ENCODE measurements at regions not wholly inside any gene's neighbourhood (a gene's known extent, or its start where the extent isn't known, plus 50 kb on each side); places are given as distances from the start of the nearest gene placed in this dataset.
"Not testable (repeated sequence)": the region's sequence is repeated elsewhere in the genome, so short reads cannot be mapped to it uniquely, and the experiment has no call there.

DNA sequence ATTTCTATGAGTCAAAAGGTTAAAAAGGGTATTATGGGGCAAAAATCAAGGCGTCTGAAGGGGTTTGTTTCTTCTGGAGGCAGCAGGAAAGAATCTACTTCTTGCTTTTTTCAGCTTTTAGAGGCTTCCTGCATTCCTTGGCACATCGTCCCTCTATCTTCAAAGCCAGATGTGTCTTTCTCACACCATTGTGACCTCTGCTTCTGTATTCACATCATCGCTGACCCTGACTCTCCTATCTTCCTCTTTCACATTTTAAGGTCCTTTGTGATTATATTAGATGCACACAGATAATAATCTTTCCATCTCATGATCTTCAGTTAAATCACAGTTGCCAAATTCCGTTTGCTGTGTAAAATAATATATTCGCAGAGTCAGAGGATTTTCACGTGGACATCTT is 112.7 kb downstream of the PPP4R3C start:
- ChIA-PET CTCF (no interaction called here), POLR2A (no interaction called here)
- TF ChIP-seq SP1 (IDR thresholded peaks at IDR 0.05) (no peak), L3MBTL2 (conservative IDR thresholded peaks at IDR 0.05) (no peak), FOXK2 (IDR thresholded peaks at IDR 0.05) (no peak), SUZ12 (IDR thresholded peaks at IDR 0.05) (no peak), FOXA1 (IDR thresholded peaks at IDR 0.05) (no peak), TARDBP (IDR thresholded peaks at IDR 0.05) (no peak), NFRKB (IDR thresholded peaks at IDR 0.05) (no peak), ELF4 (IDR thresholded peaks at IDR 0.05) (no peak), FOXM1 (IDR thresholded peaks at IDR 0.05; ENCODE audit: borderline replicate concordance) (no peak)

DNA sequence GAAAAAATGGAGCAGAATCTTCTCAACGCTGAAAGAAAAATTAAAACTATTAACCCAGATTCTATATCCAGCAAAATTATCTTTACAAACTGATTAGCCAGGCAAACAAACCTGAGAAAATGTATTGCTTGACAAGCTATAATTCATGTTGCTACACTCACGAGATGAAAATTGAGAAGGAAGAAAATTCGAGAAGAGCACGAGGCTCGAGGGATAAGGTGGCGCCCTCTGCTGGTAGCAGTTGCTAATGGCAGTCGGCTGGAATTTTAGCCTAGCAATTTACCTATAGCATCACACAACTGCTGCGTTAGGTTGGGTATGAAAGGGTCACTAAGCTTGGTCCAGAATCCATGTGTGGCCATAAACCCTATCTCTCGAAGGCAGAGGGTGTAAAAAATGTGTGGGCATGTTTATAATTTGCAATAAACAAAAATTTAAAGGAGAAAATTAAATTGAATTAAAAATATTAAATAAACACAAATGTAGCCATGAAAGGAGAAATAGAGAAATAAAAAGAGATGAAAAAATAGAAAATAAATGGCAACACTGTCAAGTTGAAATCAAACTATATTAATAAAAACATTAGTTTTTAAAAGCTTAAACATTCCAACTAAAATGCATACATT is 126.6 kb downstream of the PPP4R3C start:
- CTCF ChIA-PET = interaction anchor here (0.6 to 0.7 kb wide), 2 partner anchors 13 to 220 kb away, joined by 3 to 4 read pairs; no protein-coding TSS in a partner anchor
- peak; percentile 82 for TF ChIP-seq L3MBTL2 (conservative IDR thresholded peaks at IDR 0.05)
- TF ChIP-seq, protein P1, sequence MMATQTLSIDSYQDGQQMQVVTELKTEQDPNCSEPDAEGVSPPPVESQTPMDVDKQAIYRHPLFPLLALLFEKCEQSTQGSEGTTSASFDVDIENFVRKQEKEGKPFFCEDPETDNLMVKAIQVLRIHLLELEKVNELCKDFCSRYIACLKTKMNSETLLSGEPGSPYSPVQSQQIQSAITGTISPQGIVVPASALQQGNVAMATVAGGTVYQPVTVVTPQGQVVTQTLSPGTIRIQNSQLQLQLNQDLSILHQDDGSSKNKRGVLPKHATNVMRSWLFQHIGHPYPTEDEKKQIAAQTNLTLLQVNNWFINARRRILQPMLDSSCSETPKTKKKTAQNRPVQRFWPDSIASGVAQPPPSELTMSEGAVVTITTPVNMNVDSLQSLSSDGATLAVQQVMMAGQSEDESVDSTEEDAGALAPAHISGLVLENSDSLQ (IDR thresholded peaks at IDR 0.05) = peak; percentile 58
- no peak for TF ChIP-seq ELF4 (IDR thresholded peaks at IDR 0.05)
- DNase-seq (ENCODE audit: extremely low spot score) = peak; percentile 46
- POLR2A ChIA-PET = no interaction called here

More for the DNA sequence above, 112.7 kb downstream of the PPP4R3C start:
- DNase-seq (ENCODE audit: extremely low spot score) = no peak

DNA sequence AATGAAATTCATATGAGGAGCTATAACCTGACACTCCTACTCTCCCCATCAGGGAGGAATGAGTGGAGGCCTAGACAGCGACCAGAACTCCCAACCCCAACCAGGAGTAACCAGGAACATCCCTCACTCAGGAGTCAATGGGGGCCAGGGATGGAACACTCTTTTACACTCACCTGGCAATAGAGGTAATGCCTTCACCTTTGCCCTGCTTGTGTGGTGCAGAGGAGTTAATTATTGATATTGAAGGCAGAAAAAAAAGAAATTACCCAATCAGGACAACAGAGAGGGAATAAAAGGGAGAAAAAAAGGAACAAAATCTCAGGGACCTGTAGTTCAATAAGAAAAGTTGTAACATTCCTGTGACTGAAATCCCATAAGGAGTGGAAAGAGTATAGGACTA is 141.5 kb downstream of the PPP4R3C start:
- TF ChIP-seq, protein P1 (IDR thresholded peaks at IDR 0.05) = no peak
- no peak for TF ChIP-seq FOXK2 (IDR thresholded peaks at IDR 0.05)
- TF ChIP-seq FOXM1 (IDR thresholded peaks at IDR 0.05; ENCODE audit: borderline replicate concordance) = no peak
- TF ChIP-seq L3MBTL2 (conservative IDR thresholded peaks at IDR 0.05) = no peak
- TF ChIP-seq TARDBP (IDR thresholded peaks at IDR 0.05) = no peak
- no peak for TF ChIP-seq LEF1 (IDR thresholded peaks at IDR 0.05; ENCODE audit: borderline replicate concordance)
- TF ChIP-seq HDGF (IDR thresholded peaks at IDR 0.05; ENCODE audit: borderline replicate concordance) = no peak
- no peak for TF ChIP-seq ELF4 (IDR thresholded peaks at IDR 0.05)
- TF ChIP-seq SP1 (IDR thresholded peaks at IDR 0.05) = no peak
- no peak for DNase-seq (ENCODE audit: extremely low spot score)
- POLR2A ChIA-PET = no interaction called here
- CTCF ChIA-PET = no interaction called here

DNA sequence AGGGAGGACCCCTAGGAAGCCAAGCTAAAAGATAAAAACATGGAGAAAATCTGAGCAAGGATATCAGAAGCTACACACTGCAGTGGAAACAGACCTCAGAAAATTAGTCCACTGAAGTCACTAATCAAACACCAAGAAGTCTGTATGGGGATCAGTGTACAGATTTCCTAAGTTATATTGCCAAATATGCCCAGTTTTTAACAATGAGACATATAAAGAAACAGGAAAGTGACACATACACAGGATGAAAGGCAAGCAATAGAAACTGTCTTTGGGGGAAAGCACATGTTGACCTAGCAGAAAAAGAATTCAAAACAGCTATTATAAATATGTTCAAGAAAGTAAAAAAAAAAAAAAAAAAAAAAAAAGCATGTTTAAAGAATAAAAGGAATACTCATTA is 153.7 kb downstream of the PPP4R3C start:
- ChIA-PET POLR2A (no interaction called here), CTCF (no interaction called here)
- DNase-seq (ENCODE audit: extremely low spot score) = no peak
- TF ChIP-seq ARNT (IDR thresholded peaks at IDR 0.05) (no peak), CTBP1 (IDR thresholded peaks at IDR 0.05; ENCODE audit: borderline replicate concordance) (no peak), SUZ12 (IDR thresholded peaks at IDR 0.05) (no peak), FOXK2 (IDR thresholded peaks at IDR 0.05) (no peak), FOXA1 (IDR thresholded peaks at IDR 0.05) (no peak)
- TF ChIP-seq, protein P1 (IDR thresholded peaks at IDR 0.05) = no peak

DNA sequence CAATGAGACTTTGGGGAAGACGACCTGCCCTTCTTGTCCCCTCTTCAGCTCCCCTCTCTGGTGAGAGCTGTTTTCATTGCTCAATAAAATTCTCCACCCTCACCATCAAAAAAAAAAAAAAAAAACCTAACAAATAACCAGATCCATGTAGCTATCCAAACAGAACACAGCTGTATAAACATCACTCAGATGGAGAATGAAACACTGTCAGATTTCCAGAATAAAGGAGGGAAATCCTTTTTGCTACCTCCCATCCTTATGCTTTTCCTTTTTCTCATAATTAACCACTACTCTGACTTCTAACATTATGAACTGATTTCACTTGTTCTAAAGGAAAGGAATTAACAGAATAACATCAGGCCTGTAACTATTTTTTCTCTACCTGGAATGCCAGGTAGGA is 155.6 kb downstream of the PPP4R3C start:
- CTCF ChIA-PET = no interaction called here
- POLR2A ChIA-PET = no interaction called here
- no peak for DNase-seq (ENCODE audit: extremely low spot score)
- TF ChIP-seq CTBP1 (IDR thresholded peaks at IDR 0.05; ENCODE audit: borderline replicate concordance) (no peak), LEF1 (IDR thresholded peaks at IDR 0.05; ENCODE audit: borderline replicate concordance) (no peak), SUZ12 (IDR thresholded peaks at IDR 0.05) (no peak), SP1 (IDR thresholded peaks at IDR 0.05) (no peak), HDGF (IDR thresholded peaks at IDR 0.05; ENCODE audit: borderline replicate concordance) (no peak), FOXK2 (IDR thresholded peaks at IDR 0.05) (no peak), TARDBP (IDR thresholded peaks at IDR 0.05) (no peak), BHLHE40 (IDR thresholded peaks at IDR 0.05; ENCODE audit: borderline replicate concordance) (no peak), ELF4 (IDR thresholded peaks at IDR 0.05) (no peak), L3MBTL2 (conservative IDR thresholded peaks at IDR 0.05) (no peak), ZNF384 (IDR thresholded peaks at IDR 0.05) (no peak), ARNT (IDR thresholded peaks at IDR 0.05) (no peak), FOXA1 (IDR thresholded peaks at IDR 0.05) (no peak), FOXM1 (IDR thresholded peaks at IDR 0.05; ENCODE audit: borderline replicate concordance) (no peak), NFRKB (IDR thresholded peaks at IDR 0.05) (no peak)
- TF ChIP-seq, protein P1 (IDR thresholded peaks at IDR 0.05) = no peak

DNA sequence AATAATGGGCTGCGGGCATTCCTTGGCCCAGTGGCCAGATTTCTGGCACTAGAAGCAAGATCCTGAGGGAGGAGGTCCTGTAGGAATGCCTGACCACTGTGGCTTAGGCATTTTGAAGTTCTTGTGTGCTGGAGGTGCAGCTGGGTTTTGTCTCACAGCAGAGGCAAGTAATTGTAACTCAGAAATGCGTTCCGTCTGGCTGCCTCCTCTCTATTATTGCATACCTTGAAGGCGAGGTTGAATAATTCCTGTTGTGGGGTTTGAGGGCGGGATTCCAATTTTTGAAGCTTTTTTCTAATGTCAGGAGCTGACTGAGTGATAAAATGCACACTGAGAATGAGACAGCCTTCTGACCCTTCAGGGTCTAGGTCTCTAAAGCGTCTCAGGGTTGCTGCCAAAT is 170.6 kb downstream of the PPP4R3C start:
- POLR2A ChIA-PET; CTCF ChIA-PET; DNase-seq (ENCODE audit: extremely low spot score): not testable (repeated sequence)

DNA sequence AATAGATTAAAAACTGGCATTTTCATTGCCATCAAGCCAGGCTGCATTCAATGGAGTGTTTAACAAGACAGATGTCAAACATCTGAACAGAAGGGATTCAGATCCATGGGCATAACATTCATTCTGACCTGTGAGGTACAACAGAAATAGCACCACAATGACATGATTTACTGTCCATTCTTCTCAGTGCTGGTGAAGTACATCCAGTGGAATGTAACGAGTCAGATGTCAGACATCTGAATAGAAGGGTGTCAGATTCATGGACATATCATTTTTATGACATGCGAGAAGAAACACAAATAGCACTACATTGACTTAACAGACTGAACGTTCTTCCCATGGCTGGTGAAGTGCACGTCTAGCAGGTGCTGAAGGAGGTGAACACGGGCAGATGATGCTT is 186.4 kb downstream of the PPP4R3C start:
- DNase-seq (ENCODE audit: extremely low spot score) = no peak
- CTCF ChIA-PET = no interaction called here
- POLR2A ChIA-PET = no interaction called here
- TF ChIP-seq ZNF384 (IDR thresholded peaks at IDR 0.05) (no peak), FOXK2 (IDR thresholded peaks at IDR 0.05) (no peak), TARDBP (IDR thresholded peaks at IDR 0.05) (no peak), HDGF (IDR thresholded peaks at IDR 0.05; ENCODE audit: borderline replicate concordance) (no peak), NFRKB (IDR thresholded peaks at IDR 0.05) (no peak), FOXA1 (IDR thresholded peaks at IDR 0.05) (no peak), L3MBTL2 (conservative IDR thresholded peaks at IDR 0.05) (no peak), ELF4 (IDR thresholded peaks at IDR 0.05) (no peak), BHLHE40 (IDR thresholded peaks at IDR 0.05; ENCODE audit: borderline replicate concordance) (no peak), SP1 (IDR thresholded peaks at IDR 0.05) (no peak), CTBP1 (IDR thresholded peaks at IDR 0.05; ENCODE audit: borderline replicate concordance) (no peak), LEF1 (IDR thresholded peaks at IDR 0.05; ENCODE audit: borderline replicate concordance) (no peak), FOXM1 (IDR thresholded peaks at IDR 0.05; ENCODE audit: borderline replicate concordance) (no peak)

Data from HEK293T (cell line).